ENCODE measurements at regions not wholly inside any gene's neighbourhood (a gene's known extent, or its start where the extent isn't known, plus 50 kb on each side); places are given as distances from the start of the nearest gene placed in this dataset.

GRCh38 chr21:15650735-15651134, 79.0 kb upstream of the USP25 start:
- no peak for TF ChIP-seq POLR2A (IDR thresholded peaks at IDR 0.05)
- no peak for TF ChIP-seq CTCF (IDR thresholded peaks at IDR 0.05)
- TF ChIP-seq POLR2AphosphoS5 (IDR thresholded peaks at IDR 0.05; ENCODE audit: insufficient read depth in 1 of 2, low read depth in 1 of 2), result no peak

All from vagina (tissue), 2 donors.